GM23338 (cell line): ENCODE measurements at regions not wholly inside any gene's neighbourhood (a gene's known extent, or its start where the extent isn't known, plus 50 kb on each side); places are given as distances from the start of the nearest gene placed in this dataset.

Experiments used
- CREB1 ChIP-seq: fragments of 250-450 bp; sonication (Bioruptor Pico); IDR thresholded peaks from 2 replicates; pipeline ENCODE4 v1.5.0; 2020; ENCODE audit warnings: low read depth, mild to moderate bottlenecking, moderate library complexity
- EZH2 ChIP-seq: fragments of 200-600 bp; sonication (generic); IDR thresholded peaks from one replicate; pipeline ENCODE4 v1.8.0; 2017; ENCODE audit warnings: antibody characterized with exemption, mild to moderate bottlenecking, low read depth; ENCODE audit not compliant: unreplicated experiment
- EZH2phosphoT487 ChIP-seq: fragments of 200-600 bp; sonication (generic); IDR thresholded peaks from one replicate; pipeline ENCODE4 v1.8.1; 2018; ENCODE audit warnings: antibody characterized with exemption; ENCODE audit not compliant: unreplicated experiment
- JUNB ChIP-seq: IDR thresholded peaks from one replicate; pipeline ENCODE4 v1.6.1; 2016; ENCODE audit warnings: antibody characterized with exemption; ENCODE audit not compliant: unreplicated experiment
- NANOG ChIP-seq: IDR thresholded peaks from 2 replicates; pipeline ENCODE4 v1.6.1; 2016; ENCODE audit warnings: antibody characterized with exemption, borderline replicate concordance
- POLR2AphosphoS5 ChIP-seq: IDR thresholded peaks from 2 replicates; pipeline ENCODE4 v1.6.1; 2016; ENCODE audit warnings: antibody characterized with exemption, low read depth
- STAT1 ChIP-seq: IDR thresholded peaks from one replicate; pipeline ENCODE4 v1.6.1; 2016; ENCODE audit warnings: antibody characterized with exemption; ENCODE audit not compliant: unreplicated experiment
- ZNF114 ChIP-seq: fragments of 250-450 bp; sonication (Bioruptor Pico); IDR thresholded peaks from 2 replicates; pipeline ENCODE4 v1.5.0; 2020; ENCODE audit warnings: mild to moderate bottlenecking, moderate library complexity
- ZNF331 ChIP-seq: fragments of 250-450 bp; sonication (Bioruptor Pico); IDR thresholded peaks from 2 replicates; pipeline ENCODE4 v1.5.0; 2020; ENCODE audit warnings: low read depth, mild to moderate bottlenecking, moderate library complexity
- TF ChIP-seq, protein P1 (sequence below), 2 experiments: fragments of 200-600 bp in 1 of 2; sonication (generic) in 1 of 2; conservative IDR thresholded peaks; 2 replicates each; pipeline versions ENCODE4 v1.5.1 to v1.6.1; 2016 to 2017; ENCODE audit warnings: antibody characterized with exemption in 2 of 2, low read depth in 2 of 2, mild to moderate bottlenecking in 2 of 2, moderate library complexity in 1 of 2
- TF ChIP-seq, protein P2 (sequence below): IDR thresholded peaks from one replicate; pipeline ENCODE4 v1.6.1; 2018; ENCODE audit warnings: antibody characterized with exemption; ENCODE audit not compliant: unreplicated experiment
- TF ChIP-seq, protein P3 (sequence below): IDR thresholded peaks from 2 replicates; pipeline ENCODE4 v1.6.1; 2016; ENCODE audit warnings: antibody characterized with exemption
- TF ChIP-seq, protein P4 (sequence below): fragments of 250-450 bp; sonication (Bioruptor Pico); IDR thresholded peaks from 2 replicates; pipeline ENCODE4 v1.5.0; 2020; ENCODE audit warnings: mild to moderate bottlenecking, moderate library complexity

DNA sequence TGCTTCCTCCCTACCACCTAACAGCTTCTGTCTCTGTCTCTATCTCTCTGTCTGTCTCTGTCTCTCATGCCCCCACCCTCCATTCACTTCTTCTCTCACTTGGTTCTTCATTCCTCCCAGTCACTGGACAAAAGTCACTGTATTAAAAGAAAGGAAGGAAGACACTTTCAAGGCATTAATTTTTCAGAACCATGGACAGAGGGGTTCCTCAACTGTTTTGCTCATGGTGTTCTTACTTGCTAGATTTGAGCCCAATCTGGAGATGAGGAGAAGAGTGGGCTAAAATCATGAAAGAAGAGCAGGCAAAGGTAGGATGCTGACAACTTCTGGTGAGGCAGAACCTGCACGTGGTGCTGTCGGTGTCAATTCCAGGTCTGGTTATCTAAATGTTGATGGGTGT is 116.7 kb upstream of the LARGE1 start:
- TF ChIP-seq, protein P1, sequence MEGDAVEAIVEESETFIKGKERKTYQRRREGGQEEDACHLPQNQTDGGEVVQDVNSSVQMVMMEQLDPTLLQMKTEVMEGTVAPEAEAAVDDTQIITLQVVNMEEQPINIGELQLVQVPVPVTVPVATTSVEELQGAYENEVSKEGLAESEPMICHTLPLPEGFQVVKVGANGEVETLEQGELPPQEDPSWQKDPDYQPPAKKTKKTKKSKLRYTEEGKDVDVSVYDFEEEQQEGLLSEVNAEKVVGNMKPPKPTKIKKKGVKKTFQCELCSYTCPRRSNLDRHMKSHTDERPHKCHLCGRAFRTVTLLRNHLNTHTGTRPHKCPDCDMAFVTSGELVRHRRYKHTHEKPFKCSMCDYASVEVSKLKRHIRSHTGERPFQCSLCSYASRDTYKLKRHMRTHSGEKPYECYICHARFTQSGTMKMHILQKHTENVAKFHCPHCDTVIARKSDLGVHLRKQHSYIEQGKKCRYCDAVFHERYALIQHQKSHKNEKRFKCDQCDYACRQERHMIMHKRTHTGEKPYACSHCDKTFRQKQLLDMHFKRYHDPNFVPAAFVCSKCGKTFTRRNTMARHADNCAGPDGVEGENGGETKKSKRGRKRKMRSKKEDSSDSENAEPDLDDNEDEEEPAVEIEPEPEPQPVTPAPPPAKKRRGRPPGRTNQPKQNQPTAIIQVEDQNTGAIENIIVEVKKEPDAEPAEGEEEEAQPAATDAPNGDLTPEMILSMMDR (conservative IDR thresholded peaks at IDR 0.05; ENCODE audit: low read depth in 2 of 2): no peak
- TF ChIP-seq, protein P2, sequence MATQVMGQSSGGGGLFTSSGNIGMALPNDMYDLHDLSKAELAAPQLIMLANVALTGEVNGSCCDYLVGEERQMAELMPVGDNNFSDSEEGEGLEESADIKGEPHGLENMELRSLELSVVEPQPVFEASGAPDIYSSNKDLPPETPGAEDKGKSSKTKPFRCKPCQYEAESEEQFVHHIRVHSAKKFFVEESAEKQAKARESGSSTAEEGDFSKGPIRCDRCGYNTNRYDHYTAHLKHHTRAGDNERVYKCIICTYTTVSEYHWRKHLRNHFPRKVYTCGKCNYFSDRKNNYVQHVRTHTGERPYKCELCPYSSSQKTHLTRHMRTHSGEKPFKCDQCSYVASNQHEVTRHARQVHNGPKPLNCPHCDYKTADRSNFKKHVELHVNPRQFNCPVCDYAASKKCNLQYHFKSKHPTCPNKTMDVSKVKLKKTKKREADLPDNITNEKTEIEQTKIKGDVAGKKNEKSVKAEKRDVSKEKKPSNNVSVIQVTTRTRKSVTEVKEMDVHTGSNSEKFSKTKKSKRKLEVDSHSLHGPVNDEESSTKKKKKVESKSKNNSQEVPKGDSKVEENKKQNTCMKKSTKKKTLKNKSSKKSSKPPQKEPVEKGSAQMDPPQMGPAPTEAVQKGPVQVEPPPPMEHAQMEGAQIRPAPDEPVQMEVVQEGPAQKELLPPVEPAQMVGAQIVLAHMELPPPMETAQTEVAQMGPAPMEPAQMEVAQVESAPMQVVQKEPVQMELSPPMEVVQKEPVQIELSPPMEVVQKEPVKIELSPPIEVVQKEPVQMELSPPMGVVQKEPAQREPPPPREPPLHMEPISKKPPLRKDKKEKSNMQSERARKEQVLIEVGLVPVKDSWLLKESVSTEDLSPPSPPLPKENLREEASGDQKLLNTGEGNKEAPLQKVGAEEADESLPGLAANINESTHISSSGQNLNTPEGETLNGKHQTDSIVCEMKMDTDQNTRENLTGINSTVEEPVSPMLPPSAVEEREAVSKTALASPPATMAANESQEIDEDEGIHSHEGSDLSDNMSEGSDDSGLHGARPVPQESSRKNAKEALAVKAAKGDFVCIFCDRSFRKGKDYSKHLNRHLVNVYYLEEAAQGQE: peak; percentile 79
- no peak for TF ChIP-seq CREB1 (CRISPR knock-in tag)
- TF ChIP-seq, protein P3, sequence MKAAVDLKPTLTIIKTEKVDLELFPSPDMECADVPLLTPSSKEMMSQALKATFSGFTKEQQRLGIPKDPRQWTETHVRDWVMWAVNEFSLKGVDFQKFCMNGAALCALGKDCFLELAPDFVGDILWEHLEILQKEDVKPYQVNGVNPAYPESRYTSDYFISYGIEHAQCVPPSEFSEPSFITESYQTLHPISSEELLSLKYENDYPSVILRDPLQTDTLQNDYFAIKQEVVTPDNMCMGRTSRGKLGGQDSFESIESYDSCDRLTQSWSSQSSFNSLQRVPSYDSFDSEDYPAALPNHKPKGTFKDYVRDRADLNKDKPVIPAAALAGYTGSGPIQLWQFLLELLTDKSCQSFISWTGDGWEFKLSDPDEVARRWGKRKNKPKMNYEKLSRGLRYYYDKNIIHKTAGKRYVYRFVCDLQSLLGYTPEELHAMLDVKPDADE: no peak
- no peak for TF ChIP-seq POLR2AphosphoS5
- no peak for TF ChIP-seq EZH2phosphoT487
- no peak for TF ChIP-seq EZH2
- TF ChIP-seq ZNF114 (CRISPR knock-in tag): no peak
- no peak for TF ChIP-seq STAT1
- no peak for TF ChIP-seq NANOG
- TF ChIP-seq ZNF331 (CRISPR knock-in tag): no peak
- TF ChIP-seq, protein P4, sequence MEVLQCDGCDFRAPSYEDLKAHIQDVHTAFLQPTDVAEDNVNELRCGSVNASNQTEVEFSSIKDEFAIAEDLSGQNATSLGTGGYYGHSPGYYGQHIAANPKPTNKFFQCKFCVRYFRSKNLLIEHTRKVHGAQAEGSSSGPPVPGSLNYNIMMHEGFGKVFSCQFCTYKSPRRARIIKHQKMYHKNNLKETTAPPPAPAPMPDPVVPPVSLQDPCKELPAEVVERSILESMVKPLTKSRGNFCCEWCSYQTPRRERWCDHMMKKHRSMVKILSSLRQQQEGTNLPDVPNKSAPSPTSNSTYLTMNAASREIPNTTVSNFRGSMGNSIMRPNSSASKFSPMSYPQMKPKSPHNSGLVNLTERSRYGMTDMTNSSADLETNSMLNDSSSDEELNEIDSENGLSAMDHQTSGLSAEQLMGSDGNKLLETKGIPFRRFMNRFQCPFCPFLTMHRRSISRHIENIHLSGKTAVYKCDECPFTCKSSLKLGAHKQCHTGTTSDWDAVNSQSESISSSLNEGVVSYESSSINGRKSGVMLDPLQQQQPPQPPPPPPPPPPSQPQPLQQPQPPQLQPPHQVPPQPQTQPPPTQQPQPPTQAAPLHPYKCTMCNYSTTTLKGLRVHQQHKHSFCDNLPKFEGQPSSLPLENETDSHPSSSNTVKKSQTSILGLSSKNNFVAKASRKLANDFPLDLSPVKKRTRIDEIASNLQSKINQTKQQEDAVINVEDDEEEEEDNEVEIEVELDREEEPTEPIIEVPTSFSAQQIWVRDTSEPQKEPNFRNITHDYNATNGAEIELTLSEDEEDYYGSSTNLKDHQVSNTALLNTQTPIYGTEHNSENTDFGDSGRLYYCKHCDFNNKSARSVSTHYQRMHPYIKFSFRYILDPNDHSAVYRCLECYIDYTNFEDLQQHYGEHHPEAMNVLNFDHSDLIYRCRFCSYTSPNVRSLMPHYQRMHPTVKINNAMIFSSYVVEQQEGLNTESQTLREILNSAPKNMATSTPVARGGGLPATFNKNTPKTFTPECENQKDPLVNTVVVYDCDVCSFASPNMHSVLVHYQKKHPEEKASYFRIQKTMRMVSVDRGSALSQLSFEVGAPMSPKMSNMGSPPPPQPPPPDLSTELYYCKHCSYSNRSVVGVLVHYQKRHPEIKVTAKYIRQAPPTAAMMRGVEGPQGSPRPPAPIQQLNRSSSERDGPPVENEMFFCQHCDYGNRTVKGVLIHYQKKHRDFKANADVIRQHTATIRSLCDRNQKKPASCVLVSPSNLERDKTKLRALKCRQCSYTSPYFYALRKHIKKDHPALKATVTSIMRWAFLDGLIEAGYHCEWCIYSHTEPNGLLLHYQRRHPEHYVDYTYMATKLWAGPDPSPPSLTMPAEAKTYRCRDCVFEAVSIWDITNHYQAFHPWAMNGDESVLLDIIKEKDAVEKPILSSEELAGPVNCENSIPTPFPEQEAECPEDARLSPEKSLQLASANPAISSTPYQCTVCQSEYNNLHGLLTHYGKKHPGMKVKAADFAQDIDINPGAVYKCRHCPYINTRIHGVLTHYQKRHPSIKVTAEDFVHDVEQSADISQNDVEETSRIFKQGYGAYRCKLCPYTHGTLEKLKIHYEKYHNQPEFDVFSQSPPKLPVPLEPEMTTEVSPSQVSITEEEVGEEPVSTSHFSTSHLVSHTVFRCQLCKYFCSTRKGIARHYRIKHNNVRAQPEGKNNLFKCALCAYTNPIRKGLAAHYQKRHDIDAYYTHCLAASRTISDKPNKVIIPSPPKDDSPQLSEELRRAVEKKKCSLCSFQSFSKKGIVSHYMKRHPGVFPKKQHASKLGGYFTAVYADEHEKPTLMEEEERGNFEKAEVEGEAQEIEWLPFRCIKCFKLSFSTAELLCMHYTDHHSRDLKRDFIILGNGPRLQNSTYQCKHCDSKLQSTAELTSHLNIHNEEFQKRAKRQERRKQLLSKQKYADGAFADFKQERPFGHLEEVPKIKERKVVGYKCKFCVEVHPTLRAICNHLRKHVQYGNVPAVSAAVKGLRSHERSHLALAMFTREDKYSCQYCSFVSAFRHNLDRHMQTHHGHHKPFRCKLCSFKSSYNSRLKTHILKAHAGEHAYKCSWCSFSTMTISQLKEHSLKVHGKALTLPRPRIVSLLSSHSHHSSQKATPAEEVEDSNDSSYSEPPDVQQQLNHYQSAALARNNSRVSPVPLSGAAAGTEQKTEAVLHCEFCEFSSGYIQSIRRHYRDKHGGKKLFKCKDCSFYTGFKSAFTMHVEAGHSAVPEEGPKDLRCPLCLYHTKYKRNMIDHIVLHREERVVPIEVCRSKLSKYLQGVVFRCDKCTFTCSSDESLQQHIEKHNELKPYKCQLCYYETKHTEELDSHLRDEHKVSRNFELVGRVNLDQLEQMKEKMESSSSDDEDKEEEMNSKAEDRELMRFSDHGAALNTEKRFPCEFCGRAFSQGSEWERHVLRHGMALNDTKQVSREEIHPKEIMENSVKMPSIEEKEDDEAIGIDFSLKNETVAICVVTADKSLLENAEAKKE (CRISPR knock-in tag): no peak
- no peak for TF ChIP-seq JUNB
